ENCODE measurements at regions not wholly inside any gene's neighbourhood (a gene's known extent, or its start where the extent isn't known, plus 50 kb on each side); places are given as distances from the start of the nearest gene placed in this dataset.

DNA sequence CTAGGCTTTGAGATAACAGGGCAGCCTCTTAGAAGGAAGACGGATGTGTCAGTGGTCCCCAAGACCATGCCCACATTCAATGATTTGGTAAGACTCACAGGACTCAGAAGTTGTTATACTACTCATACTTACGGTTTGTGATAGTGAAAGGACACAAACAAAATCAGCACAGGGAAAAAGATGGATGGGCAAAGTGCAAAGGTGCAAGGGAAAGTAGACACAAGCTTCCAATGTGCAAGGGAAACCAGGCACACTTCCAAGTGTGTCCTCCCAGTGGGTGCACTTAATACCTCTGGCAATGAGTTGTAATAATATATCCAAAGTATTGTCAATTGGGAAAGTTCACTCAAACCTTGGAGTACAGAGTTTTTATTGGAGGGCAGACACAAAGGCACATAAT is 53.8 kb upstream of the VCX start:
- WGBS (ENCODE audit: low lambda C conversion rate): 5% methylated on average over 2 of the region's 2 CpGs
- Histone ChIP-seq H3K4me1 (ENCODE audit: insufficient read depth, low read length) (peaks cover 8% of the 10 kb centered on the region; the same call in 1 of the 2 replicates), H3K9me3 (ENCODE audit: low read length) (no peaks in the 10 kb centered on the region), H3K79me2 (ENCODE audit: insufficient read depth, low read length) (no peaks in the 10 kb centered on the region), H3K27me3 (ENCODE audit: control insufficient read depth in 1 of 2, insufficient read depth in 2 of 2, low read length in 2 of 2) (no peaks in the 10 kb centered on the region), H2AFZ (ENCODE audit: low read length) (no peak overlapping the region), H3K4me2 (ENCODE audit: low read depth, low read length) (no peak overlapping the region), H3K27ac (ENCODE audit: extremely low read length, insufficient read depth, low read length) (no peak overlapping the region), H3K9ac (ENCODE audit: insufficient read depth, low read depth, low read length) (no peak overlapping the region), H4K20me1 (ENCODE audit: insufficient read depth, low read length) (no peaks in the 10 kb centered on the region), H3K4me3 (replicated peaks in 1 of 3; ENCODE audit: insufficient read depth in 1 of 3, low read depth in 2 of 3, low read length in 3 of 3) (no peak overlapping the region), H3K36me3 (replicated peaks in 1 of 2; ENCODE audit: control insufficient read depth in 1 of 2, insufficient read depth in 2 of 2, low read length in 2 of 2) (no peaks in the 10 kb centered on the region)
- intact Hi-C loops (cut with micrococcal nuclease; ENCODE audit: unreplicated experiment): no loop called here
- DNase-seq (ENCODE audit: low spot score) (no peak), ATAC-seq (no peak), FAIRE-seq (no peak)
- no TSS peak for BruUV-seq (replicated peaks)
- in situ Hi-C loops (cut with HindIII; ENCODE audit: extremely low pct_ligation_motif_present, low pct_unique_long_range_greater_than_20kb): no loop called here
- no peak for TF ChIP-seq SALL1 (CRISPR knock-in tag; IDR thresholded peaks at IDR 0.05)
- POLR2A ChIA-PET: no interaction called here
- CTCF ChIA-PET (ENCODE audit: low intra/inter-chr PET ratio, low total read pairs): no interaction called here

DNA sequence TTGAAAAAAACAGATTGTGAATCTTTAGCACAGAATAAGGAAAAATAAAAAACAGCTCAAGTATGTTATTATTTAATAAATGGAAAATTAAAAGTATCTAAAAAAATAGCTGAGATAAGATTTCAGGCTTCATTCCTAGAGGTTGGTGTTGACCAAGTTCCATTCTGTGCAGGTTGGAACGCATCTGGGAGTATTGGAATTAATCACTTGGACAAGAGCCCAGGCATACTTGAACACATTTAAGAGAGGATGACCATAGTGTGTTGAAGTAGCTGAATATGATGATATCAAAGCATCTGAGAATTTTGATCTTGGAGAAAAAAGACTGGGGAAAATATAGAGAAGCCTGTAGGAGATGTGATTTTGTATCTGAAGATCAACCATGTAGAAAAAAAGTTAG is 54.6 kb upstream of the VCX start:
- Histone ChIP-seq H3K9me3 (ENCODE audit: low read length) (no peaks in the 10 kb centered on the region), H3K9ac (ENCODE audit: insufficient read depth, low read depth, low read length) (no peak overlapping the region), H3K4me3 (replicated peaks in 1 of 3; ENCODE audit: insufficient read depth in 1 of 3, low read depth in 2 of 3, low read length in 3 of 3) (no peak overlapping the region), H3K79me2 (ENCODE audit: insufficient read depth, low read length) (no peaks in the 10 kb centered on the region), H3K4me1 (ENCODE audit: insufficient read depth, low read length) (peaks cover 8% of the 10 kb centered on the region; the same call in 1 of the 2 replicates), H4K20me1 (ENCODE audit: insufficient read depth, low read length) (no peaks in the 10 kb centered on the region), H3K27me3 (ENCODE audit: control insufficient read depth in 1 of 2, insufficient read depth in 2 of 2, low read length in 2 of 2) (no peaks in the 10 kb centered on the region), H3K36me3 (replicated peaks in 1 of 2; ENCODE audit: control insufficient read depth in 1 of 2, insufficient read depth in 2 of 2, low read length in 2 of 2) (no peaks in the 10 kb centered on the region), H3K4me2 (ENCODE audit: low read depth, low read length) (no peak overlapping the region), H2AFZ (ENCODE audit: low read length) (no peak overlapping the region), H3K27ac (ENCODE audit: extremely low read length, insufficient read depth, low read length) (no peak overlapping the region)
- ChIA-PET POLR2A (no interaction called here), CTCF (ENCODE audit: low intra/inter-chr PET ratio, low total read pairs) (no interaction called here)
- 100% methylated on average over 1 of the region's 1 CpG for WGBS (ENCODE audit: low lambda C conversion rate)
- intact Hi-C loops (cut with micrococcal nuclease; ENCODE audit: unreplicated experiment) (no loop called here), in situ Hi-C loops (cut with HindIII; ENCODE audit: extremely low pct_ligation_motif_present, low pct_unique_long_range_greater_than_20kb) (no loop called here)
- no peak for DNase-seq (ENCODE audit: low spot score)
- FAIRE-seq: no peak
- no peak for ATAC-seq
- no TSS peak for BruUV-seq (replicated peaks)
- TF ChIP-seq, protein P1, sequence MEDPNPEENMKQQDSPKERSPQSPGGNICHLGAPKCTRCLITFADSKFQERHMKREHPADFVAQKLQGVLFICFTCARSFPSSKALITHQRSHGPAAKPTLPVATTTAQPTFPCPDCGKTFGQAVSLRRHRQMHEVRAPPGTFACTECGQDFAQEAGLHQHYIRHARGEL (CRISPR knock-in tag; IDR thresholded peaks at IDR 0.05): no peak
- TF ChIP-seq ZNF235 (CRISPR knock-in tag; IDR thresholded peaks at IDR 0.05; ENCODE audit: borderline replicate concordance) (no peak), GATAD2A (CRISPR knock-in tag; IDR thresholded peaks at IDR 0.05) (no peak), THAP11 (CRISPR knock-in tag; IDR thresholded peaks at IDR 0.05) (no peak), ZNF546 (CRISPR knock-in tag; conservative IDR thresholded peaks at IDR 0.05) (no peak), FOXP1 (IDR thresholded peaks at IDR 0.05) (no peak), FOXP1 (CRISPR knock-in tag; IDR thresholded peaks at IDR 0.05) (no peak), ELF4 (CRISPR knock-in tag; IDR thresholded peaks at IDR 0.05; ENCODE audit: borderline replicate concordance) (no peak), ZNF530 (CRISPR knock-in tag; IDR thresholded peaks at IDR 0.05; ENCODE audit: low read depth) (no peak), DNMT1 (CRISPR knock-in tag; IDR thresholded peaks at IDR 0.05) (no peak), NCOR1 (IDR thresholded peaks at IDR 0.05; ENCODE audit: borderline replicate concordance, low read length) (no peak), HMG20A (CRISPR knock-in tag; IDR thresholded peaks at IDR 0.05; ENCODE audit: borderline replicate concordance) (no peak)
- TF ChIP-seq, protein P2, sequence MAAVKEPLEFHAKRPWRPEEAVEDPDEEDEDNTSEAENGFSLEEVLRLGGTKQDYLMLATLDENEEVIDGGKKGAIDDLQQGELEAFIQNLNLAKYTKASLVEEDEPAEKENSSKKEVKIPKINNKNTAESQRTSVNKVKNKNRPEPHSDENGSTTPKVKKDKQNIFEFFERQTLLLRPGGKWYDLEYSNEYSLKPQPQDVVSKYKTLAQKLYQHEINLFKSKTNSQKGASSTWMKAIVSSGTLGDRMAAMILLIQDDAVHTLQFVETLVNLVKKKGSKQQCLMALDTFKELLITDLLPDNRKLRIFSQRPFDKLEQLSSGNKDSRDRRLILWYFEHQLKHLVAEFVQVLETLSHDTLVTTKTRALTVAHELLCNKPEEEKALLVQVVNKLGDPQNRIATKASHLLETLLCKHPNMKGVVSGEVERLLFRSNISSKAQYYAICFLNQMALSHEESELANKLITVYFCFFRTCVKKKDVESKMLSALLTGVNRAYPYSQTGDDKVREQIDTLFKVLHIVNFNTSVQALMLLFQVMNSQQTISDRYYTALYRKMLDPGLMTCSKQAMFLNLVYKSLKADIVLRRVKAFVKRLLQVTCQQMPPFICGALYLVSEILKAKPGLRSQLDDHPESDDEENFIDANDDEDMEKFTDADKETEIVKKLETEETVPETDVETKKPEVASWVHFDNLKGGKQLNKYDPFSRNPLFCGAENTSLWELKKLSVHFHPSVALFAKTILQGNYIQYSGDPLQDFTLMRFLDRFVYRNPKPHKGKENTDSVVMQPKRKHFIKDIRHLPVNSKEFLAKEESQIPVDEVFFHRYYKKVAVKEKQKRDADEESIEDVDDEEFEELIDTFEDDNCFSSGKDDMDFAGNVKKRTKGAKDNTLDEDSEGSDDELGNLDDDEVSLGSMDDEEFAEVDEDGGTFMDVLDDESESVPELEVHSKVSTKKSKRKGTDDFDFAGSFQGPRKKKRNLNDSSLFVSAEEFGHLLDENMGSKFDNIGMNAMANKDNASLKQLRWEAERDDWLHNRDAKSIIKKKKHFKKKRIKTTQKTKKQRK (IDR thresholded peaks at IDR 0.05; ENCODE audit: low read length): no peak
- TF ChIP-seq, protein P3, sequence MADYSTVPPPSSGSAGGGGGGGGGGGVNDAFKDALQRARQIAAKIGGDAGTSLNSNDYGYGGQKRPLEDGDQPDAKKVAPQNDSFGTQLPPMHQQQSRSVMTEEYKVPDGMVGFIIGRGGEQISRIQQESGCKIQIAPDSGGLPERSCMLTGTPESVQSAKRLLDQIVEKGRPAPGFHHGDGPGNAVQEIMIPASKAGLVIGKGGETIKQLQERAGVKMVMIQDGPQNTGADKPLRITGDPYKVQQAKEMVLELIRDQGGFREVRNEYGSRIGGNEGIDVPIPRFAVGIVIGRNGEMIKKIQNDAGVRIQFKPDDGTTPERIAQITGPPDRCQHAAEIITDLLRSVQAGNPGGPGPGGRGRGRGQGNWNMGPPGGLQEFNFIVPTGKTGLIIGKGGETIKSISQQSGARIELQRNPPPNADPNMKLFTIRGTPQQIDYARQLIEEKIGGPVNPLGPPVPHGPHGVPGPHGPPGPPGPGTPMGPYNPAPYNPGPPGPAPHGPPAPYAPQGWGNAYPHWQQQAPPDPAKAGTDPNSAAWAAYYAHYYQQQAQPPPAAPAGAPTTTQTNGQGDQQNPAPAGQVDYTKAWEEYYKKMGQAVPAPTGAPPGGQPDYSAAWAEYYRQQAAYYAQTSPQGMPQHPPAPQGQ (CRISPR knock-in tag; IDR thresholded peaks at IDR 0.05; ENCODE audit: borderline replicate concordance): no peak

Data from HepG2 (cell line).